CD4-positive, alpha-beta memory T cell (primary cell): ENCODE measurements at regions not wholly inside any gene's neighbourhood (a gene's known extent, or its start where the extent isn't known, plus 50 kb on each side); places are given as distances from the start of the nearest gene placed in this dataset.
A peak's percentile ranks its signal among the peaks of the same experiment; 100 is the strongest.

Source experiments
- CTCF ChIA-PET: fragments of 350-600 bp; sonication (Branson Sonifier 250); formaldehyde crosslinking; loops from one replicate; lab custom pipeline; 2021; ENCODE audit warnings: inconsistent platforms; ENCODE audit not compliant: partially characterized antibody; lab: Charles Lee
- POLR2A ChIA-PET: fragments of 350-600 bp; sonication (Branson Sonifier 250); formaldehyde crosslinking; loops from one replicate; lab custom pipeline; 2021; ENCODE audit not compliant: partially characterized antibody; lab: Charles Lee
- DNase-seq, 5 donors: peaks; one replicate each; pipeline versions ENCODE4 v3.0.0 to v3.0.0-alpha.2; 2020 to 2022; ENCODE audit warnings: mixed read lengths in 1 of 5
- H3K27ac ChIP-seq: one replicate; pipeline ENCODE4 v1.7.0; 2013; ENCODE audit warnings: low read depth, low read length
- H3K27me3 ChIP-seq: 2 replicates; pipeline ENCODE4 v1.7.0; 2013; ENCODE audit warnings: mild to moderate bottlenecking, low read length, moderate library complexity; ENCODE audit not compliant: insufficient read depth
- H3K36me3 ChIP-seq: 2 replicates; pipeline ENCODE4 v1.7.0; 2013; ENCODE audit warnings: mild to moderate bottlenecking, low read length, moderate library complexity; ENCODE audit not compliant: insufficient read depth
- H3K4me1 ChIP-seq: 2 replicates; pipeline ENCODE4 v1.7.0; 2013; ENCODE audit warnings: mild to moderate bottlenecking, low read length, moderate library complexity; ENCODE audit not compliant: insufficient read depth
- H3K4me3 ChIP-seq, 2 donors: one replicate each; pipeline ENCODE4 v1.7.0; 2013; ENCODE audit warnings: low read length in 2 of 2, mild to moderate bottlenecking in 1 of 2
- H3K9me3 ChIP-seq, 2 donors: one replicate each; pipeline ENCODE4 v1.7.0; 2013; ENCODE audit warnings: low read length in 2 of 2, control low read depth in 1 of 2; ENCODE audit not compliant: control insufficient read depth in 1 of 2
- H3K27ac Mint-ChIP-seq, 7 donors: one replicate each; pipeline ENCODE4 v1.8.0; 2020 to 2021; ENCODE audit warnings: mixed read lengths in 7 of 7, mild to moderate bottlenecking in 6 of 7, inconsistent platforms in 3 of 7, moderate library complexity in 3 of 7
- H3K27me3 Mint-ChIP-seq, 2 donors: one replicate each; pipeline ENCODE4 v1.8.0; 2020 to 2021; ENCODE audit warnings: mixed read lengths in 2 of 2
- H3K36me3 Mint-ChIP-seq, 2 donors: one replicate each; pipeline ENCODE4 v1.8.0; 2020 to 2021; ENCODE audit warnings: mixed read lengths in 2 of 2, inconsistent platforms in 1 of 2, mild to moderate bottlenecking in 1 of 2
- H3K4me1 Mint-ChIP-seq, 4 donors: one replicate each; pipeline ENCODE4 v1.8.0; 2020 to 2021; ENCODE audit warnings: mixed read lengths in 4 of 4, mild to moderate bottlenecking in 1 of 4
- H3K4me3 Mint-ChIP-seq, 8 donors: one replicate each; pipeline ENCODE4 v1.8.0; 2020 to 2021; ENCODE audit warnings: mixed read lengths in 8 of 8, mild to moderate bottlenecking in 7 of 8, moderate library complexity in 6 of 8, inconsistent platforms in 3 of 8
- H3K9me3 Mint-ChIP-seq, 8 donors: one replicate each; pipeline ENCODE4 v1.8.0; 2020 to 2021; ENCODE audit warnings: mixed read lengths in 8 of 8, mild to moderate bottlenecking in 5 of 8, inconsistent platforms in 3 of 8, moderate library complexity in 1 of 8
- intact Hi-C: fragments of 100-400 bp; cut with micrococcal nuclease; formaldehyde crosslinking; loops from one replicate; pipeline ENCODE4 v1.15.1; 2023

DNA sequence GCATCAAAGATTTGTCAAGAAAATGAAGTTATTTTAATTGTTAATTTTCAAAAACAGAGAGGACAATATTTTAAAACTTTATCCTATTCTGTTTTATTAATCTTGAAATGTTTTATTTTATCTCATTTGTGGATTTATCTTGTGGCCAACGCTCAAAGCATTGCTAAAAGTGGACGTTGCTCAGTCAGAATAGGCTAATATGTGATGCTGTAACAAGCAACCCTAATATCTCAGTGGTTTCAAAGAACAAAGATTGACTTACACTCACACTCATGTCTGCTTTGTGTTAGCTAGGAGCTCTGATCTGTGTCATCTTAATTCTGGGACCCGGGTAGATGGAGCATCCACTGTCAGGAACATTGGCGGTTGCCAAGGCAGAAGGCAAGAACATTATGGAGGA lies 86.0 kb upstream of the PLCL2 start:
- no peak overlapping the region for H3K4me3 ChIP-seq
- no peaks in the 10 kb centered on the region for H3K9me3 ChIP-seq
- no peaks in the 10 kb centered on the region for H3K27me3 ChIP-seq
- H3K9me3 Mint-ChIP-seq = peaks cover 0 to 3% (median 0%) of the 10 kb centered on the region in 8 donors
- intact Hi-C loops = no loop called here
- no peaks in the 10 kb centered on the region for H3K36me3 ChIP-seq
- peaks cover 14 to 33% (median 19%) of the 10 kb centered on the region in 4 donors for H3K4me1 Mint-ChIP-seq
- no peak for DNase-seq
- no peaks in the 10 kb centered on the region for H3K27me3 Mint-ChIP-seq
- POLR2A ChIA-PET = no interaction called here
- CTCF ChIA-PET = no interaction called here
- peak overlapping the region in 1 of 7 donors; percentile 1 for H3K27ac Mint-ChIP-seq
- H3K4me1 ChIP-seq = peaks cover 24% of the 10 kb centered on the region
- no peak overlapping the region for H3K4me3 Mint-ChIP-seq
- H3K36me3 Mint-ChIP-seq = no peaks in the 10 kb centered on the region
- H3K27ac ChIP-seq = no peak overlapping the region

DNA sequence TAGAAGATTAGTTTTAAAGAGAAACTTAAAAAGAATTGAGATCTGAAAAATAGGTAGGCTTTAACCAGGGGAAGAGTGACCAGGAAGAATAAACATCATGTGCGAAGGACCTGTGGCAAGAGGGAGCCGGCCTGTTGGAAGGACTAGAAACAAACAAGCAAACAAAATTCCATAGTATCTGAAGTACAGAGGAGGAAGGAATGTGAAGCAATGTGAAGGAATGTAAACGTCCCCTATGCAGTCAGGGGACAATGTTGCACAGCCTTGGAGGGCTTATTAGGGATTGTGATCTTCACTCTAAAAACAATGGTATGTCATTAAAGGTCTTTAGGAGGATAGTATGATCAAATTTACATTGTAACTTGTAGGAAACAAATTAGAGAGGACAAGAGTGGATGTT lies 84.4 kb upstream of the PLCL2 start:
- H3K4me1 Mint-ChIP-seq = peaks cover 14 to 33% (median 19%) of the 10 kb centered on the region in 4 donors
- H3K4me3 Mint-ChIP-seq = peak overlapping the region in 5 of 8 donors; percentile 14 to 49 (median 35)
- no peak overlapping the region for H3K4me3 ChIP-seq
- no peak for DNase-seq
- peak overlapping the region in 1 of 7 donors; percentile 36 for H3K27ac Mint-ChIP-seq
- CTCF ChIA-PET = no interaction called here
- no peaks in the 10 kb centered on the region for H3K9me3 ChIP-seq
- H3K27me3 ChIP-seq = no peaks in the 10 kb centered on the region
- H3K36me3 Mint-ChIP-seq = no peaks in the 10 kb centered on the region
- no peaks in the 10 kb centered on the region for H3K36me3 ChIP-seq
- intact Hi-C loops = no loop called here
- peaks cover 0 to 3% (median 0%) of the 10 kb centered on the region in 8 donors for H3K9me3 Mint-ChIP-seq
- H3K27me3 Mint-ChIP-seq = no peaks in the 10 kb centered on the region
- POLR2A ChIA-PET = no interaction called here
- no peak overlapping the region for H3K27ac ChIP-seq
- peaks cover 24% of the 10 kb centered on the region for H3K4me1 ChIP-seq

DNA sequence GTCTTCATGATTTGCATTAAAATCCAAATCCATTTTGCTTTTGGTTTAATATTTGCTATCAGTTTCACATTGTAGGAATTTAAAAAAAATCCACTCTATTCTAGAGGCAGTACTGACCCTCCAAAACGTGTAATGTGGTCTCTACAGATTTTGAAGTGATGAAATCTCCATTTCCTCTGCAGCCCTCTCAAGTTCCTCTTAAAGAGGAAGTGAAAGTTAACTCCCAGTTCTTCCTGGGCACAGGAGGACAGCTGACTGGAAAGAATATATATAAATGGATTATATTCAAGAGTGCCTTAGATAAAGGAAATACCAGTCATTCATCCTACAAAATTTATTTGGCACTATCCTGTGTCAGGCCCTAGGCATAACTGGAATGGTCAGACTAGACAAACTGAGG lies 83.5 kb upstream of the PLCL2 start:
- Histone ChIP-seq H3K27me3 (no peaks in the 10 kb centered on the region), H3K4me3 (no peak overlapping the region), H3K36me3 (no peaks in the 10 kb centered on the region), H3K9me3 (no peaks in the 10 kb centered on the region), H3K4me1 (peaks cover 24% of the 10 kb centered on the region), H3K27ac (no peak overlapping the region)
- CTCF ChIA-PET = interaction anchor here (2.4 kb wide), 1 partner anchor 10 kb away, joined by 7 read pairs; no protein-coding TSS in a partner anchor
- intact Hi-C loops = no loop called here
- no peaks in the 10 kb centered on the region for H3K27me3 Mint-ChIP-seq
- H3K9me3 Mint-ChIP-seq = peaks cover 0 to 2% (median 0%) of the 10 kb centered on the region in 8 donors
- POLR2A ChIA-PET = interaction anchor here (1.6 kb wide), 1 partner anchor 22 kb away, joined by 7 read pairs; no protein-coding TSS in a partner anchor
- H3K36me3 Mint-ChIP-seq = no peaks in the 10 kb centered on the region
- peaks cover 14 to 33% (median 19%) of the 10 kb centered on the region in 4 donors for H3K4me1 Mint-ChIP-seq
- no peak for DNase-seq
- no peak overlapping the region for H3K4me3 Mint-ChIP-seq
- H3K27ac Mint-ChIP-seq = no peak overlapping the region

DNA sequence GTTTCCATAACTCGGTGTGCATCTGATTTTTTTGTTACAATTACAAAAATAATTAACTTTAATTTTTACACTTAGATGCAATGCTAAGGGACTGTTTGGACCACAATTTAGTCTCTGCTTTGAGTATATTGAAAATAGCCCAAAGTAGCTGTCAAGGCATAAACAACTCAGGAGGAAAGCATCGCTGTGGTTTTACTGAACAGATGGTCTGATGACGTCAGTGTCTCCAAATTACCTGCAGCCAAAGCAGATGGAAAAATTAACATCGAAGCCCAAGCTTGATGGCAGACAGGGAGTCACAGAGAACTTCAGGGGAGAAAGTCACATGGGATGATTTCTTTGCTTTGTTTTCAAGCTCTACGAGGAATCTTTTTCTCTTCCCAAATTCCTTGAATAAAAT lies 83.1 kb upstream of the PLCL2 start:
- Histone ChIP-seq H3K27ac (no peak overlapping the region), H3K9me3 (no peaks in the 10 kb centered on the region), H3K4me3 (no peak overlapping the region), H3K27me3 (no peaks in the 10 kb centered on the region), H3K4me1 (peaks cover 24% of the 10 kb centered on the region), H3K36me3 (no peaks in the 10 kb centered on the region)
- Mint-ChIP-seq H3K27ac (peak overlapping the region in 5 of 7 donors; percentile 12 to 74 (median 48)), H3K36me3 (no peaks in the 10 kb centered on the region), H3K27me3 (no peaks in the 10 kb centered on the region), H3K4me1 (peaks cover 13 to 33% (median 18%) of the 10 kb centered on the region in 4 donors), H3K9me3 (peaks cover 0 to 2% (median 0%) of the 10 kb centered on the region in 8 donors), H3K4me3 (peak overlapping the region in 1 of 8 donors; percentile 64)
- POLR2A ChIA-PET = interaction anchor here (1.6 kb wide), 1 partner anchor 22 kb away, joined by 7 read pairs; no protein-coding TSS in a partner anchor
- CTCF ChIA-PET = interaction anchor here (0.6 to 2.4 kb wide), 2 partner anchors 10 to 506 kb away, joined by 3 to 7 read pairs; no protein-coding TSS in a partner anchor
- DNase-seq = peak in 4 of 5 donors; percentile 11 to 57 (median 14)
- intact Hi-C loops = no loop called here

DNA sequence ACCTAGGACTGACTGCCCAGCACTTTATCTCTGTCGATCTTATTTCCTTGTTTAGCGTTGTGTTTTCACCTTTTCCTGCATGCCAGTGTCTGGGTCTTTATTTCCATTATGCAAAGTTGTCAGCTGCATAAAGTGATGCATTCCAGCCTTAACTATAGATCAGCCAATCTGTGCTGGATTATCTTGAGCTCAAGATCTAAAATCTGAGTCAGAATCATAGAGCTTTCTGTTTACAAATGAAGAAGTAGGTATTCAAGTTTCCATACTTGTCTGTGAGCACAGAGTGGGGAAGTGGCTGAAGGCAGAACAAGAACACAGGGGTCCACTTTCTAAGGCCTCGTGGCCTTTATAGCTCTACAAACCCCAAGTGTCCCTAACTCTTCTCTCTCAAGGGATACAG lies 82.4 kb upstream of the PLCL2 start:
- intact Hi-C loops = no loop called here
- peaks cover 0 to 2% (median 0%) of the 10 kb centered on the region in 8 donors for H3K9me3 Mint-ChIP-seq
- peaks cover 12 to 28% (median 17%) of the 10 kb centered on the region in 4 donors for H3K4me1 Mint-ChIP-seq
- no peaks in the 10 kb centered on the region for H3K27me3 Mint-ChIP-seq
- H3K4me3 Mint-ChIP-seq = peak overlapping the region in 1 of 8 donors; percentile 19
- POLR2A ChIA-PET = interaction anchor here (1.6 kb wide), 1 partner anchor 21 kb away, joined by 7 read pairs; no protein-coding TSS in a partner anchor
- H3K4me1 ChIP-seq = peaks cover 24% of the 10 kb centered on the region
- H3K36me3 Mint-ChIP-seq = no peaks in the 10 kb centered on the region
- no peak overlapping the region for H3K4me3 ChIP-seq
- peak overlapping the region in 4 of 7 donors; percentile 18 to 79 (median 56) for H3K27ac Mint-ChIP-seq
- CTCF ChIA-PET = interaction anchor here (0.6 to 2.4 kb wide), 2 partner anchors 9 to 505 kb away, joined by 3 to 7 read pairs; no protein-coding TSS in a partner anchor
- no peaks in the 10 kb centered on the region for H3K27me3 ChIP-seq
- no peaks in the 10 kb centered on the region for H3K9me3 ChIP-seq
- DNase-seq = no peak
- H3K36me3 ChIP-seq = no peaks in the 10 kb centered on the region
- no peak overlapping the region for H3K27ac ChIP-seq

DNA sequence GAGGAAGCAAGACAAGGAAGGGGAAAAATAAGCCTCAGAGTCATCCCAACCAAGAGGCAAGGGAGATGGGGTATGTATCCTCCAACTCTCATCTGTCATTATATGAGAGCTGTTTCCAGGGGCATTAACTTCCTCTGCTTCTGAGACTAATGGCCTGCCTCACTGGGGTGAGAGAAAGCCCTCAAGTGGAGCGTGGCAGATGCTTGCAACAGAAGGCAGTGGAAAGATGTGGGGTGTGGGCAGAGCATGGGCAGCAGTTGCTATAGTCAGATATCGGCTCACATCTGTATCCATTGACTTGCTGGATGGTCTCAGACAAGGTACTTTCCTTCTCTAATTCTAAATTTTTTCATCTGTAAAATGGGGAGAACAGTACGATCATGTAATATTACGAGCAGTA lies 81.7 kb upstream of the PLCL2 start:
- no peak overlapping the region for H3K27ac ChIP-seq
- Mint-ChIP-seq H3K4me1 (peaks cover 12 to 26% (median 17%) of the 10 kb centered on the region in 4 donors), H3K9me3 (peaks cover 0 to 2% (median 0%) of the 10 kb centered on the region in 8 donors), H3K36me3 (no peaks in the 10 kb centered on the region), H3K27ac (peak overlapping the region in 4 of 7 donors; percentile 10 to 72 (median 28)), H3K4me3 (no peak overlapping the region), H3K27me3 (peaks cover 0 to 2% of the 10 kb centered on the region in 2 donors)
- no peaks in the 10 kb centered on the region for H3K27me3 ChIP-seq
- POLR2A ChIA-PET = interaction anchor here (1.6 kb wide), 1 partner anchor 20 kb away, joined by 7 read pairs; no protein-coding TSS in a partner anchor
- no peak overlapping the region for H3K4me3 ChIP-seq
- CTCF ChIA-PET = interaction anchor here (2.4 kb wide), 1 partner anchor 8 kb away, joined by 7 read pairs; no protein-coding TSS in a partner anchor
- H3K36me3 ChIP-seq = no peaks in the 10 kb centered on the region
- intact Hi-C loops = no loop called here
- peaks cover 24% of the 10 kb centered on the region for H3K4me1 ChIP-seq
- no peaks in the 10 kb centered on the region for H3K9me3 ChIP-seq
- DNase-seq = no peak

DNA sequence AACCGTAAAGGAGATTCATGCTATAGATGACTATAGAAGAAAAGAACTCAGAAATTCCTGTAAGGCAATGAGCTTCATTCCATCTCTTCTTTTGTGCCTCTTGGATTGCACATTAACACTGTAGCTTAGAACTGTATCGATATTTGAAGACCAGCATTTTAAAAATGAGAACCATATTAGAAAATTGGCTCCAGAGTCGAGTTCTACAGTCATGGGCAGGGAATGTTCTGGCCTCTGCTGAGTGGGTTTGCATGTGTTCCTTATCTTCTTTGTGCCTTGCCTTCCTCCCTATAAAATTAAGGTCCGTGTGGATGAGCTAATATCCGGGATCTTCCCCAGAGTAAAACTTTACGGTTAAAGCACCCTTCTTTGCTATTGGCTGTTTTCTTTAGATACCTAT lies 77.4 kb upstream of the PLCL2 start:
- Mint-ChIP-seq H3K4me1 (peaks cover 19 to 38% (median 24%) of the 10 kb centered on the region in 4 donors), H3K27me3 (peaks cover 0 to 2% of the 10 kb centered on the region in 2 donors), H3K9me3 (peaks cover 0 to 2% (median 0%) of the 10 kb centered on the region in 8 donors), H3K27ac (no peak overlapping the region), H3K4me3 (no peak overlapping the region), H3K36me3 (no peaks in the 10 kb centered on the region)
- Histone ChIP-seq H3K9me3 (no peaks in the 10 kb centered on the region), H3K36me3 (no peaks in the 10 kb centered on the region), H3K4me1 (peaks cover 19% of the 10 kb centered on the region), H3K27me3 (no peaks in the 10 kb centered on the region), H3K27ac (no peak overlapping the region), H3K4me3 (no peak overlapping the region)
- CTCF ChIA-PET = interaction anchor here (1.2 to 1.6 kb wide), 5 partner anchors 21 to 233 kb away, joined by 3 to 7 read pairs (median 3); partner anchors contain the start of gene PLCL2
- no peak for DNase-seq
- POLR2A ChIA-PET = interaction anchor here (2.6 kb wide), 1 partner anchor 35 kb away, joined by 11 read pairs; no protein-coding TSS in a partner anchor
- intact Hi-C loops = no loop called here
